ENCODE measurements at regions not wholly inside any gene's neighbourhood (a gene's known extent, or its start where the extent isn't known, plus 50 kb on each side); places are given as distances from the start of the nearest gene placed in this dataset.
"Not testable (repeated sequence)": the region's sequence is repeated elsewhere in the genome, so short reads cannot be mapped to it uniquely, and the experiment has no call there.

DNA sequence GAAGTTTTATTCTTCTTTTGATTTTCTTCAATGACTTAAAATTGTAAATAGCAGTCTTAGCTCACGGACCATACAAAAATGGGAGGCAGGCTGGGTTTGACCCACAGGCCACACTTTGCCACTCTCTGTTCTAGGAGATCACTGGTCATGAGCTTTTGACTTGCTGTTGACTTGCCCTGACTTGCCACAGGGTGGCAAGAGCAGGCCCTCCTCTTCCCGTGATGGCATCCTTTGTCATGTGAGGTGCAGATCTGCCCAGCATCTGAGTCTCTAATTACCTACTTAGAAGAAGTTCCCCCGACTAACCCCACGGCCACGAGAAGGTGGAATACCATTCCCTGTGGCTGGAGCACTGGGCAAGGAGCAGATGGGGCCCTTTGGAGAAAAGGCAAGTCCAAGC, 81.0 kb upstream of the SCAF11 start:
- Histone ChIP-seq H3K27ac (no peak overlapping the region), H3K9me3 (no peaks in the 10 kb centered on the region), H3K36me3 (no peaks in the 10 kb centered on the region), H3K27me3 (replicated peaks; ENCODE audit: insufficient read depth) (no peaks in the 10 kb centered on the region), H3K4me3 (no peak overlapping the region), H3K4me1 (ENCODE audit: control insufficient read depth in 1 of 2, low read depth in 2 of 2) (no peaks in the 10 kb centered on the region)
- TF ChIP-seq CTCF (IDR thresholded peaks at IDR 0.05): no peak
- DNase-seq (ENCODE audit: low spot score) (no peak), ATAC-seq (ENCODE audit: insufficient number of reproducible peaks, low FRiP score, low read depth) (no peak)

- Histone ChIP-seq H3K27me3 (replicated peaks; ENCODE audit: insufficient read depth) (no peaks in the 10 kb centered on the region), H3K4me3 (no peak overlapping the region), H3K27ac (no peak overlapping the region), H3K4me1 (ENCODE audit: control insufficient read depth in 1 of 2, low read depth in 2 of 2) (no peaks in the 10 kb centered on the region), H3K9me3 (no peaks in the 10 kb centered on the region), H3K36me3 (no peaks in the 10 kb centered on the region)
- no peak for DNase-seq (ENCODE audit: low spot score)
- ATAC-seq (ENCODE audit: insufficient number of reproducible peaks, low FRiP score, low read depth): no peak
- TF ChIP-seq CTCF (IDR thresholded peaks at IDR 0.05): no peak
Measured at GRCh38 chr12:46067094-46067493, 76.7 kb upstream of the SCAF11 start.

DNA sequence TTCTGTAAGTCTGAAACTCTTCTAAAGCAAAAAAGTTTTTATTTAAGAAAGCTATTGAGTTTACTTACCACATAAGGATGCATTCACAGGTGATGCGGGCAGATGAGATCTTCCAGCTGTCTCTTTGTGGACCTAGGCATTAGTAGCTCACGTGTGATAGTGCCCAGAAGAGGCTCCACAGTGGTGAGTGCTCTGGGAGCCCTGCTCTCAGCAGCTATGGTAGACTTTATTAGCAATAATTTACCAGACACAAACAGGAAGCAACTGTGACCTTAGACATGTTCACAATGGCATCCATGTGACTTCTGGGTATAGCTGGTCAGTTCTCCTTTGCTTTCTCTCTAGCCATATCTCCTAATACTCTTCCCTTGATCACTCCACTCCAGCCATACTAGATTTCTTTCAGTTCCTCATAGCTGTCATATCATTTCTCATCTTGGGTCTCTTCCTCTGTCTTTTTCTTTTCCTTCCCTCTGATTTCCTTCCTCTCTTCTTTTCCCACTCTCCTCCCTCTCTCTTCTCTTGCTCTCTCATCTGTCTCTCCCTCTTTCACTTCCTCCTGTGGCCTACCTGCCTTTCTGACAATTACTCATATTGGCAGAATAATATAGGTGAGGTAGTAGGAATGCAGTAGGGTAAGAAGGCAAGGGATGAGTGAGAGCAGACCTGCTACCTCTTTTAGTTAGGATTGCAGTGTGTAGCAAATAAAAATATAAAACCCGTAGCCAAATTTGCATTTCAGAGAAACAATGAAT, 75.2 kb upstream of the SCAF11 start:
- TF ChIP-seq CTCF (IDR thresholded peaks at IDR 0.05): no peak
- Histone ChIP-seq H3K27me3 (replicated peaks; ENCODE audit: insufficient read depth) (no peaks in the 10 kb centered on the region), H3K4me3 (no peak overlapping the region), H3K9me3 (no peaks in the 10 kb centered on the region), H3K27ac (no peak overlapping the region), H3K4me1 (ENCODE audit: control insufficient read depth in 1 of 2, low read depth in 2 of 2) (no peaks in the 10 kb centered on the region), H3K36me3 (no peaks in the 10 kb centered on the region)
- no peak for ATAC-seq (ENCODE audit: insufficient number of reproducible peaks, low FRiP score, low read depth)
- no peak for DNase-seq (ENCODE audit: low spot score)

GRCh38 chr12:46064548-46064947, 74.2 kb upstream of the SCAF11 start:
- TF ChIP-seq CTCF (IDR thresholded peaks at IDR 0.05): no peak
- Histone ChIP-seq H3K36me3 (no peaks in the 10 kb centered on the region), H3K4me3 (no peak overlapping the region), H3K27me3 (replicated peaks; ENCODE audit: insufficient read depth) (no peaks in the 10 kb centered on the region), H3K27ac (no peak overlapping the region), H3K4me1 (ENCODE audit: control insufficient read depth in 1 of 2, low read depth in 2 of 2) (no peaks in the 10 kb centered on the region), H3K9me3 (peaks cover 6% of the 10 kb centered on the region)
- DNase-seq (ENCODE audit: low spot score): no peak
- no peak for ATAC-seq (ENCODE audit: insufficient number of reproducible peaks, low FRiP score, low read depth)

- not testable (repeated sequence) for ATAC-seq (ENCODE audit: insufficient number of reproducible peaks, low FRiP score, low read depth); H3K27me3 ChIP-seq (replicated peaks; ENCODE audit: insufficient read depth); DNase-seq (ENCODE audit: low spot score); H3K27ac ChIP-seq; H3K36me3 ChIP-seq; H3K4me3 ChIP-seq; H3K4me1 ChIP-seq (ENCODE audit: control insufficient read depth in 1 of 2, low read depth in 2 of 2); H3K9me3 ChIP-seq
Measured at GRCh38 chr12:46058697-46059096, 68.3 kb upstream of the SCAF11 start.

DNA sequence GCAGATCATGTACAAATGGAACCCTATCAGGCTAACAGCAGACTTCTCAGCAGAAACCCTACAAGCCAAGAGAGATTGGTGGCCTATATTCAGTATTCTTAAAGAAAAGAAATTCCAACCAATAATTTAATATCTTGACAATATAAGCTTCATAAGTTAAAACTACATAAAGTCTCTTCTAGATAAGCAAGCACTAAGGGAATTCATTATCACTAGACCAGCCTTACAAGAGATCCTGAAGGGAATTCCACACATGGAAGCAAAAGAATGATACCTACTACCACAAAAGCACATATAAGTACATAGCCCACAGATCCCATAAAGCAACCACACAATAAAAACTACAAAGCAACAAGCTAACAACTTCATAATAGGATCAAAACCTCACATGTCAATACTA, 60.4 kb upstream of the SCAF11 start:
- no peak for DNase-seq (ENCODE audit: low spot score)

More for the DNA sequence above, 60.4 kb upstream of the SCAF11 start:
- no peaks in the 10 kb centered on the region for H3K36me3 ChIP-seq
- no peaks in the 10 kb centered on the region for H3K4me1 ChIP-seq (ENCODE audit: control insufficient read depth in 1 of 2, low read depth in 2 of 2)
- H3K27me3 ChIP-seq (replicated peaks; ENCODE audit: insufficient read depth): no peaks in the 10 kb centered on the region
- ATAC-seq (ENCODE audit: insufficient number of reproducible peaks, low FRiP score, low read depth): no peak
- TF ChIP-seq CTCF (IDR thresholded peaks at IDR 0.05): no peak
- H3K9me3 ChIP-seq: peaks cover 19% of the 10 kb centered on the region
- H3K27ac ChIP-seq: no peak overlapping the region
- H3K4me3 ChIP-seq: no peak overlapping the region

Data from thoracic aorta (tissue), 2 donors.